IMR-90 (cell line): ENCODE measurements at regions not wholly inside any gene's neighbourhood (a gene's known extent, or its start where the extent isn't known, plus 50 kb on each side); places are given as distances from the start of the nearest gene placed in this dataset.

ENCODE experiments used
- ATAC-seq: fragments of 200-7000 bp; cut with Tn5 transposase; 2 replicates; pipeline ENCODE4 v1.9.1; 2020; ENCODE audit warnings: low read depth, mild to moderate bottlenecking, moderate library complexity
- BruUV-seq: library from RNA; stranded (reverse); fragments of 400-500 nt; replicated peaks from 2 replicates; lab custom pipeline; 2021; lab: Mats Ljungman, UMichigan
- CTCF ChIA-PET: fragments of 300-600 bp; formaldehyde crosslinking; extraction: SDS; loops from one replicate; lab custom pipeline; 2021; ENCODE audit warnings: antibody characterized with exemption; lab: Yijun Ruan, JAX
- POLR2A ChIA-PET: fragments of 300-600 bp; sonication (Branson Sonifier 250); formaldehyde crosslinking; loops from one replicate; lab custom pipeline; 2022; ENCODE audit warnings: antibody characterized with exemption; ENCODE audit not compliant: unreplicated experiment; lab: Charles Lee
- DNase-seq: peaks from one replicate; pipeline ENCODE4 v3.0.0; 2013
- H2AFZ ChIP-seq: replicated peaks from 2 replicates; pipeline ENCODE3; 2013; ENCODE audit warnings: low read length, mild to moderate bottlenecking; ENCODE audit not compliant: poor library complexity
- H2AK5ac ChIP-seq: 2 replicates; pipeline ENCODE4 v1.6.1; 2013; ENCODE audit warnings: low read depth, low read length, inconsistent platforms
- H2AK9ac ChIP-seq: replicated peaks from 2 replicates; pipeline ENCODE3; 2013; ENCODE audit warnings: mild to moderate bottlenecking, low read depth, low read length, moderate library complexity; ENCODE audit not compliant: poor library complexity
- H2BK120ac ChIP-seq: 2 replicates; pipeline ENCODE4 v1.6.1; 2013; ENCODE audit warnings: low read depth, low read length, inconsistent platforms
- H2BK15ac ChIP-seq: 3 replicates; pipeline ENCODE4 v1.6.1; 2013; ENCODE audit warnings: low read depth, low read length, inconsistent platforms
- H2BK20ac ChIP-seq: 2 replicates; pipeline ENCODE4 v1.6.1; 2013; ENCODE audit warnings: low read depth, mild to moderate bottlenecking, inconsistent platforms, low read length, moderate library complexity
- H2BK5ac ChIP-seq: 2 replicates; pipeline ENCODE4 v1.6.1; 2013; ENCODE audit warnings: mild to moderate bottlenecking, low read depth, low read length, inconsistent platforms; ENCODE audit not compliant: poor library complexity, severe bottlenecking
- H3K14ac ChIP-seq: replicated peaks from 2 replicates; pipeline ENCODE4 v1.6.1; 2013; ENCODE audit warnings: low read depth, low read length, inconsistent platforms
- H3K18ac ChIP-seq: 2 replicates; pipeline ENCODE4 v1.6.1; 2013; ENCODE audit warnings: low read depth, low read length, control low read depth
- H3K23ac ChIP-seq: 2 replicates; pipeline ENCODE4 v1.6.1; 2013; ENCODE audit warnings: low read depth, low read length, inconsistent platforms
- H3K27ac ChIP-seq: 2 replicates; pipeline ENCODE4 v1.5.1; 2013; ENCODE audit warnings: mild to moderate bottlenecking, control low read depth, low read length; ENCODE audit not compliant: insufficient read depth
- H3K27me3 ChIP-seq: 2 replicates; pipeline ENCODE4 v1.6.1; 2013; ENCODE audit warnings: low read length; ENCODE audit not compliant: control insufficient read depth, insufficient read depth
- H3K36me3 ChIP-seq: 2 replicates; pipeline ENCODE4 v1.6.1; 2013; ENCODE audit warnings: low read length, mixed read lengths; ENCODE audit not compliant: control insufficient read depth, insufficient read depth
- H3K4ac ChIP-seq: 2 replicates; pipeline ENCODE4 v1.6.1; 2013; ENCODE audit warnings: low read depth, low read length, inconsistent platforms
- H3K4me1 ChIP-seq: 2 replicates; pipeline ENCODE4 v1.6.1; 2013; ENCODE audit warnings: low read length, mixed read lengths; ENCODE audit not compliant: control insufficient read depth, insufficient read depth
- H3K4me2 ChIP-seq: 2 replicates; pipeline ENCODE4 v1.6.1; 2013; ENCODE audit warnings: low read depth, mild to moderate bottlenecking, control low read depth, low read length, moderate library complexity
- H3K4me3 ChIP-seq: 2 replicates; pipeline ENCODE4 v1.5.1; 2013; ENCODE audit warnings: low read depth, mild to moderate bottlenecking, control low read depth, low read length, moderate library complexity; ENCODE audit not compliant: insufficient read depth
- H3K56ac ChIP-seq: 2 replicates; pipeline ENCODE4 v1.6.1; 2013; ENCODE audit warnings: low read length, inconsistent platforms; ENCODE audit not compliant: insufficient read depth; ENCODE audit errors: extremely low read depth
- H3K79me1 ChIP-seq, 2 experiments: 2 replicates each; pipeline ENCODE4 v1.6.1; 2013; ENCODE audit warnings: low read length in 2 of 2, inconsistent platforms in 1 of 2, low read depth in 1 of 2
- H3K9ac ChIP-seq: 2 replicates; pipeline ENCODE4 v1.6.1; 2013; ENCODE audit warnings: low read depth, low read length, control low read depth
- H3K9me1 ChIP-seq: 2 replicates; pipeline ENCODE4 v1.6.1; 2013; ENCODE audit warnings: low read length, inconsistent platforms; ENCODE audit not compliant: insufficient read depth
- H3K9me3 ChIP-seq: 2 replicates; pipeline ENCODE4 v1.6.1; 2013; ENCODE audit warnings: low read length; ENCODE audit not compliant: control insufficient read depth, insufficient read depth
- H4K20me1 ChIP-seq: 2 replicates; pipeline ENCODE4 v1.6.1; 2013; ENCODE audit warnings: low read length, inconsistent platforms; ENCODE audit not compliant: insufficient read depth
- H4K5ac ChIP-seq: 2 replicates; pipeline ENCODE4 v1.6.1; 2013; ENCODE audit warnings: mild to moderate bottlenecking, low read depth, low read length, control low read depth
- H4K8ac ChIP-seq, 2 experiments: 2 replicates each; pipeline ENCODE4 v1.6.1; 2013; ENCODE audit warnings: low read depth in 2 of 2, low read length in 2 of 2, control low read depth in 1 of 2, inconsistent platforms in 1 of 2
- H4K91ac ChIP-seq: 2 replicates; pipeline ENCODE4 v1.6.1; 2013; ENCODE audit warnings: low read depth, low read length, inconsistent platforms; ENCODE audit not compliant: insufficient read depth
- BHLHE40 ChIP-seq: fragments of 150-350 bp; IDR thresholded peaks from 2 replicates; pipeline ENCODE4 v1.6.1; 2016; ENCODE audit warnings: mild to moderate bottlenecking, low read depth, low read length
- CEBPB ChIP-seq: IDR thresholded peaks from 2 replicates; pipeline ENCODE4 v1.6.1; 2012; ENCODE audit warnings: low read depth, low read length, improper control_type of control experiment
- CHD1 ChIP-seq: IDR thresholded peaks from 2 replicates; pipeline ENCODE4 v1.6.1; 2012; ENCODE audit warnings: low read depth, low read length, improper control_type of control experiment
- CTCF ChIP-seq: conservative IDR thresholded peaks from 2 replicates; pipeline ENCODE4 v1.5.1; 2012; ENCODE audit warnings: mild to moderate bottlenecking, low read depth, low read length, improper control_type of control experiment
- ELK1 ChIP-seq: fragments of 150-350 bp; IDR thresholded peaks from 2 replicates; pipeline ENCODE4 v1.6.1; 2016; ENCODE audit warnings: low read depth, mild to moderate bottlenecking, low read length, moderate library complexity, borderline replicate concordance
- FOS ChIP-seq: fragments of 150-350 bp; IDR thresholded peaks from 2 replicates; pipeline ENCODE4 v1.6.1; 2016; ENCODE audit warnings: low read depth, low read length
- MAFK ChIP-seq: IDR thresholded peaks from 2 replicates; pipeline ENCODE4 v1.6.1; 2012; ENCODE audit warnings: low read depth, low read length, improper control_type of control experiment
- MAZ ChIP-seq: IDR thresholded peaks from 2 replicates; pipeline ENCODE4 v1.6.1; 2012; ENCODE audit warnings: low read depth, mild to moderate bottlenecking, low read length, improper control_type of control experiment, moderate library complexity, borderline replicate concordance
- MXI1 ChIP-seq: IDR thresholded peaks from 2 replicates; pipeline ENCODE4 v1.6.1; 2012; ENCODE audit warnings: low read depth, mild to moderate bottlenecking, low read length, moderate library complexity, borderline replicate concordance
- NFE2L2 ChIP-seq: fragments of 150-350 bp; IDR thresholded peaks from 2 replicates; pipeline ENCODE4 v1.6.1; 2016; ENCODE audit warnings: low read depth, mild to moderate bottlenecking, low read length
- POLR2A ChIP-seq: IDR thresholded peaks from 2 replicates; pipeline ENCODE4 v1.6.1; 2012; ENCODE audit warnings: mild to moderate bottlenecking, low read depth, low read length
- RAD21 ChIP-seq: IDR thresholded peaks from 2 replicates; pipeline ENCODE4 v1.6.1; 2012; ENCODE audit warnings: low read length, improper control_type of control experiment
- RCOR1 ChIP-seq: IDR thresholded peaks from 2 replicates; pipeline ENCODE4 v1.6.1; 2012; ENCODE audit warnings: mild to moderate bottlenecking, low read length, improper control_type of control experiment; ENCODE audit not compliant: insufficient replicate concordance
- RFX5 ChIP-seq: IDR thresholded peaks from 2 replicates; pipeline ENCODE4 v1.8.0; 2012; ENCODE audit warnings: low read depth, mild to moderate bottlenecking, low read length, moderate library complexity
- SMC3 ChIP-seq: fragments of 150-350 bp; IDR thresholded peaks from 2 replicates; pipeline ENCODE4 v1.6.1; 2016; ENCODE audit warnings: low read depth, mild to moderate bottlenecking, antibody characterized with exemption, low read length, moderate library complexity
- USF2 ChIP-seq: fragments of 150-350 bp; IDR thresholded peaks from 2 replicates; pipeline ENCODE4 v1.6.1; 2017; ENCODE audit warnings: mild to moderate bottlenecking, antibody characterized with exemption, low read length, low read depth
- WGBS, 2 experiments: methylation state at CpG; one replicate each; pipeline versions ENCODE4 v1.1.5 to v1.1.7; 2013; ENCODE audit warnings: missing lambda C conversion rate in 2 of 2; ENCODE audit not compliant: insufficient read length in 1 of 2; ENCODE audit errors: extremely low coverage in 2 of 2; 5-methylcytosine and 5-hydroxymethylcytosine counted together
- dilution Hi-C: fragments of 300-500 bp; cut with HindIII; formaldehyde crosslinking; loops from one replicate; pipeline ENCODE4 v1.14.3; 2018; ENCODE audit warnings: low sequenced_read_pairs; ENCODE audit not compliant: unreplicated experiment
- in situ Hi-C: fragments of 300-500 bp; cut with MboI; formaldehyde crosslinking; loops from 3 replicates; pipeline ENCODE4 v1.14.3; 2019; ENCODE audit warnings: low sequenced_read_pairs, inconsistent platforms, mixed read lengths
- intact Hi-C: fragments of 100-400 bp; cut with micrococcal nuclease; formaldehyde crosslinking; loops from 2 replicates; pipeline ENCODE4 v1.10.0; 2022

GRCh38 chr2:88837511-88838160 lies 146.2 kb downstream of the RPIA start:
- no peak overlapping the region for H2BK5ac ChIP-seq
- H3K9ac ChIP-seq, result no peak overlapping the region
- no peak overlapping the region for H2AFZ ChIP-seq
- no peak overlapping the region for H3K27ac ChIP-seq
- H2BK20ac ChIP-seq, result no peak overlapping the region
- no peaks in the 10 kb centered on the region for H3K4me1 ChIP-seq
- DNase-seq, result no peak
- no peak overlapping the region for H2AK9ac ChIP-seq
- 67% methylated on average over 1 of the region's 4 CpGs; no CpG with 5 or more reads in 1 of the 2 experiments for WGBS, 2 experiments
- H3K18ac ChIP-seq, result no peak overlapping the region
- H3K14ac ChIP-seq, result no peak overlapping the region
- no peak overlapping the region for H4K91ac ChIP-seq
- no peak overlapping the region for H3K4ac ChIP-seq
- H4K8ac ChIP-seq, result no peak overlapping the region
- BruUV-seq, result no TSS peak
- dilution Hi-C loops, result no loop called here
- H4K5ac ChIP-seq, result no peak overlapping the region
- H3K4me3 ChIP-seq, result no peak overlapping the region
- H2BK15ac ChIP-seq, result no peak overlapping the region
- H4K20me1 ChIP-seq, result no peaks in the 10 kb centered on the region
- intact Hi-C loops, result no loop called here
- CTCF ChIA-PET, result no interaction called here
- no peak overlapping the region for H2BK120ac ChIP-seq
- no peak overlapping the region for H3K4me2 ChIP-seq
- H3K23ac ChIP-seq, result no peak overlapping the region
- H3K56ac ChIP-seq, result no peak overlapping the region
- in situ Hi-C loops, result no loop called here
- no peaks in the 10 kb centered on the region for H3K79me1 ChIP-seq
- TF ChIP-seq SMC3 (no peak), CTCF (no peak), MAFK (no peak), FOS (no peak), RCOR1 (no peak), MXI1 (no peak), RFX5 (no peak), MAZ (no peak), USF2 (no peak), RAD21 (no peak), BHLHE40 (no peak), POLR2A (no peak), NFE2L2 (no peak), CHD1 (no peak), CEBPB (no peak), ELK1 (no peak)
- H3K9me1 ChIP-seq, result no peaks in the 10 kb centered on the region
- no peaks in the 10 kb centered on the region for H3K27me3 ChIP-seq
- no peak for ATAC-seq
- H3K9me3 ChIP-seq, result no peaks in the 10 kb centered on the region
- POLR2A ChIA-PET, result no interaction called here
- no peak overlapping the region for H2AK5ac ChIP-seq
- no peaks in the 10 kb centered on the region for H3K36me3 ChIP-seq
